Islet of Langerhans (tissue), 1 donor: ENCODE measurements at regions not wholly inside any gene's neighbourhood (a gene's known extent, or its start where the extent isn't known, plus 50 kb on each side); places are given as distances from the start of the nearest gene placed in this dataset.

Experiments used
- FAIRE-seq: peaks from one replicate; lab custom pipeline; 2011; peaks lifted over from hg19 to GRCh38; lab: Jason Lieb, UNC

- no peak for FAIRE-seq
These were observed 833.6 kb upstream of the SOX9 start for GRCh38 chr17:71287071-71287823.

GRCh38 chr17:71292006-71292405, 828.8 kb upstream of the SOX9 start:
- FAIRE-seq = no peak

GRCh38 chr17:71296005-71296404, 824.8 kb upstream of the SOX9 start:
- no peak for FAIRE-seq

- FAIRE-seq = no peak
These were observed 819.8 kb upstream of the SOX9 start for GRCh38 chr17:71301063-71301462.

- FAIRE-seq = no peak
These were observed 817.9 kb upstream of the SOX9 start for GRCh38 chr17:71302721-71303549.

- no peak for FAIRE-seq
These were observed 816.2 kb upstream of the SOX9 start for GRCh38 chr17:71304498-71305158.

GRCh38 chr17:71313866-71314265, 807.0 kb upstream of the SOX9 start:
- no peak for FAIRE-seq

- FAIRE-seq = no peak
These were observed 805.3 kb upstream of the SOX9 start for GRCh38 chr17:71315568-71315967.

GRCh38 chr17:71316176-71316897, 804.5 kb upstream of the SOX9 start:
- no peak for FAIRE-seq

- FAIRE-seq = no peak
These were observed 800.6 kb upstream of the SOX9 start for GRCh38 chr17:71320009-71320796.

- no peak for FAIRE-seq
These were observed 795.7 kb upstream of the SOX9 start for GRCh38 chr17:71325117-71325516.

- no peak for FAIRE-seq
These were observed 794.9 kb upstream of the SOX9 start for GRCh38 chr17:71325886-71326285.

GRCh38 chr17:71327376-71328059, 793.3 kb upstream of the SOX9 start:
- peak; percentile 21 for FAIRE-seq

GRCh38 chr17:71329310-71330098, 791.3 kb upstream of the SOX9 start:
- FAIRE-seq = no peak

- no peak for FAIRE-seq
These were observed 790.8 kb upstream of the SOX9 start for GRCh38 chr17:71330099-71330375.

- no peak for FAIRE-seq
These were observed 789.0 kb upstream of the SOX9 start for GRCh38 chr17:71331754-71332325.

- no peak for FAIRE-seq
These were observed 786.6 kb upstream of the SOX9 start for GRCh38 chr17:71334048-71334751.

GRCh38 chr17:71335212-71335611, 785.6 kb upstream of the SOX9 start:
- FAIRE-seq = no peak

- no peak for FAIRE-seq
These were observed 782.9 kb upstream of the SOX9 start for GRCh38 chr17:71337938-71338337.
